GM12892 (cell line): ENCODE measurements at regions not wholly inside any gene's neighbourhood (a gene's known extent, or its start where the extent isn't known, plus 50 kb on each side); places are given as distances from the start of the nearest gene placed in this dataset.

Experiments used
- POLR2A ChIP-seq: IDR thresholded peaks from 2 replicates; pipeline ENCODE4 v1.6.1; 2011; ENCODE audit warnings: low read depth, low read length, control low read depth
- POLR2AphosphoS5 ChIP-seq: IDR thresholded peaks from 2 replicates; pipeline ENCODE4 v1.6.1; 2011; ENCODE audit warnings: low read depth, low read length, control low read depth
- TAF1 ChIP-seq: IDR thresholded peaks from 2 replicates; pipeline ENCODE4 v1.6.1; 2011; ENCODE audit warnings: low read depth, mild to moderate bottlenecking, control low read depth, low read length, borderline replicate concordance

- TF ChIP-seq POLR2A (no peak), POLR2AphosphoS5 (no peak), TAF1 (no peak)
These were observed 68.3 kb upstream of the LINC01488 start for GRCh38 chr11:69413015-69413801.
